GM23338 (cell line): ENCODE measurements at regions not wholly inside any gene's neighbourhood (a gene's known extent, or its start where the extent isn't known, plus 50 kb on each side); places are given as distances from the start of the nearest gene placed in this dataset.
"Not testable (repeated sequence)": the region's sequence is repeated elsewhere in the genome, so short reads cannot be mapped to it uniquely, and the experiment has no call there.

Experiments used
- ATAC-seq: fragments of 200-7000 bp; cut with Tn5 transposase; 3 replicates; pipeline ENCODE4 v1.9.1; 2020
- DNase-seq: peaks from one replicate; pipeline ENCODE4 v3.0.0-alpha.2; 2015; ENCODE audit warnings: low spot score
- H2AFZ ChIP-seq: fragments of 200-600 bp; sonication (generic); 2 replicates; pipeline ENCODE4 v1.8.0; 2016; ENCODE audit warnings: antibody characterized with exemption, mild to moderate bottlenecking, moderate library complexity
- H3F3A ChIP-seq: fragments of 200-600 bp; sonication (generic); replicated peaks from 2 replicates; pipeline ENCODE4 v1.8.0; 2017; ENCODE audit warnings: antibody characterized with exemption, mixed run types, low read depth
- H3K27ac ChIP-seq: fragments of 200-600 bp; sonication (generic); 2 replicates; pipeline ENCODE4 v1.6.1; 2016; ENCODE audit warnings: low read depth
- H3K27me3 ChIP-seq: fragments of 200-600 bp; sonication (generic); 2 replicates; pipeline ENCODE4 v1.8.0; 2016; ENCODE audit warnings: mild to moderate bottlenecking, mixed run types, moderate library complexity; ENCODE audit not compliant: insufficient read depth
- H3K36me3 ChIP-seq: fragments of 200-600 bp; sonication (generic); 2 replicates; pipeline ENCODE4 v1.8.0; 2016; ENCODE audit warnings: mild to moderate bottlenecking; ENCODE audit not compliant: insufficient read depth
- H3K4me1 ChIP-seq: fragments of 200-600 bp; sonication (generic); 2 replicates; pipeline ENCODE4 v1.8.0; 2016; ENCODE audit warnings: mild to moderate bottlenecking, moderate library complexity; ENCODE audit not compliant: insufficient read depth
- H3K4me2 ChIP-seq: fragments of 200-600 bp; sonication (generic); 2 replicates; pipeline ENCODE4 v1.7.1; 2017; ENCODE audit warnings: mixed run types
- H3K4me3 ChIP-seq: fragments of 200-600 bp; sonication (generic); 2 replicates; pipeline ENCODE4 v1.6.1; 2016; ENCODE audit warnings: mixed run types
- H3K79me2 ChIP-seq: fragments of 200-600 bp; sonication (generic); replicated peaks from 2 replicates; pipeline ENCODE4 v1.8.0; 2017; ENCODE audit warnings: mild to moderate bottlenecking; ENCODE audit not compliant: insufficient read depth
- H3K9me2 ChIP-seq: fragments of 200-600 bp; sonication (generic); 2 replicates; pipeline ENCODE4 v1.8.0; 2017; ENCODE audit not compliant: insufficient read depth
- H4K20me1 ChIP-seq: fragments of 200-600 bp; sonication (generic); replicated peaks from 2 replicates; pipeline ENCODE4 v1.8.0; 2017; ENCODE audit warnings: mild to moderate bottlenecking; ENCODE audit not compliant: insufficient read depth
- H3K27ac Mint-ChIP-seq: 2 replicates; pipeline ENCODE4 v1.8.0; 2020; ENCODE audit warnings: inconsistent platforms, mild to moderate bottlenecking, moderate library complexity, mixed read lengths
- H3K27me3 Mint-ChIP-seq: 3 replicates; pipeline ENCODE4 v1.8.0; 2022; ENCODE audit warnings: low read depth, mild to moderate bottlenecking, moderate library complexity, mixed read lengths, inconsistent platforms; ENCODE audit not compliant: insufficient read depth, poor library complexity
- H3K36me3 Mint-ChIP-seq: 3 replicates; pipeline ENCODE4 v1.8.0; 2021; ENCODE audit warnings: low read depth, mild to moderate bottlenecking, inconsistent platforms, moderate library complexity, mixed read lengths
- H3K4me1 Mint-ChIP-seq: 3 replicates; pipeline ENCODE4 v1.8.0; 2020; ENCODE audit warnings: mild to moderate bottlenecking, inconsistent platforms, mixed read lengths
- H3K4me3 Mint-ChIP-seq: 3 replicates; pipeline ENCODE4 v1.8.0; 2021; ENCODE audit warnings: moderate library complexity, mild to moderate bottlenecking, inconsistent platforms, mixed read lengths
- H3K9me3 Mint-ChIP-seq: 3 replicates; pipeline ENCODE4 v1.8.0; 2020; ENCODE audit warnings: moderate library complexity, mild to moderate bottlenecking, inconsistent platforms, mixed read lengths
- CREB1 ChIP-seq: fragments of 250-450 bp; sonication (Bioruptor Pico); IDR thresholded peaks from 2 replicates; pipeline ENCODE4 v1.5.0; 2020; ENCODE audit warnings: low read depth, mild to moderate bottlenecking, moderate library complexity
- CTCF ChIP-seq, 2 experiments: fragments of 200-600 bp in 1 of 2; sonication (generic) in 1 of 2; conservative IDR thresholded peaks; 2 replicates each; pipeline versions ENCODE4 v1.5.1 to v1.6.1; 2016 to 2017; ENCODE audit warnings: antibody characterized with exemption in 2 of 2, low read depth in 2 of 2, mild to moderate bottlenecking in 2 of 2, moderate library complexity in 1 of 2
- ETS1 ChIP-seq: IDR thresholded peaks from 2 replicates; pipeline ENCODE4 v1.6.1; 2016; ENCODE audit warnings: antibody characterized with exemption
- EZH2 ChIP-seq: fragments of 200-600 bp; sonication (generic); IDR thresholded peaks from one replicate; pipeline ENCODE4 v1.8.0; 2017; ENCODE audit warnings: antibody characterized with exemption, mild to moderate bottlenecking, low read depth; ENCODE audit not compliant: unreplicated experiment
- EZH2phosphoT487 ChIP-seq: fragments of 200-600 bp; sonication (generic); IDR thresholded peaks from one replicate; pipeline ENCODE4 v1.8.1; 2018; ENCODE audit warnings: antibody characterized with exemption; ENCODE audit not compliant: unreplicated experiment
- JUNB ChIP-seq: IDR thresholded peaks from one replicate; pipeline ENCODE4 v1.6.1; 2016; ENCODE audit warnings: antibody characterized with exemption; ENCODE audit not compliant: unreplicated experiment
- POLR2AphosphoS5 ChIP-seq: IDR thresholded peaks from 2 replicates; pipeline ENCODE4 v1.6.1; 2016; ENCODE audit warnings: antibody characterized with exemption, low read depth
- REST ChIP-seq: IDR thresholded peaks from one replicate; pipeline ENCODE4 v1.6.1; 2018; ENCODE audit warnings: antibody characterized with exemption; ENCODE audit not compliant: unreplicated experiment
- STAT1 ChIP-seq: IDR thresholded peaks from one replicate; pipeline ENCODE4 v1.6.1; 2016; ENCODE audit warnings: antibody characterized with exemption; ENCODE audit not compliant: unreplicated experiment
- ZNF331 ChIP-seq: fragments of 250-450 bp; sonication (Bioruptor Pico); IDR thresholded peaks from 2 replicates; pipeline ENCODE4 v1.5.0; 2020; ENCODE audit warnings: low read depth, mild to moderate bottlenecking, moderate library complexity

GRCh38 chr6:802701-803100 is 109.8 kb upstream of the EXOC2 start:
- Mint-ChIP-seq H3K27ac (no peak overlapping the region), H3K36me3 (no peaks in the 10 kb centered on the region), H3K4me3 (no peak overlapping the region), H3K4me1 (peaks cover 15% of the 10 kb centered on the region; the same call in 2 of the 3 replicates), H3K9me3 (no peaks in the 10 kb centered on the region), H3K27me3 (peaks cover 4% of the 10 kb centered on the region)
- Histone ChIP-seq H4K20me1 (no peaks in the 10 kb centered on the region), H3K4me2 (no peak overlapping the region), H2AFZ (no peak overlapping the region), H3K9me2 (0 out of 2 replicates have a peak, but pooled peaks cover 5% of the 10 kb centered on the region), H3K4me1 (peaks cover 8% of the 10 kb centered on the region; the same call in 1 of the 2 replicates), H3K79me2 (no peaks in the 10 kb centered on the region), H3F3A (no peaks in the 10 kb centered on the region), H3K27ac (no peak overlapping the region), H3K4me3 (no peak overlapping the region), H3K36me3 (no peaks in the 10 kb centered on the region), H3K27me3 (no peaks in the 10 kb centered on the region)
- TF ChIP-seq ETS1 (no peak), REST (no peak), STAT1 (no peak)
- ATAC-seq (no peak), DNase-seq (no peak)

GRCh38 chr6:802223-802622 is 109.3 kb upstream of the EXOC2 start:
- H3K79me2 ChIP-seq: not testable (repeated sequence)
- H3K4me1 Mint-ChIP-seq: peaks cover 17% of the 10 kb centered on the region; the same call in 2 of the 3 replicates

GRCh38 chr6:799769-800168 is 106.8 kb upstream of the EXOC2 start:
- Histone ChIP-seq H3K27me3 (no peaks in the 10 kb centered on the region), H3K4me3 (no peak overlapping the region), H3K9me2 (0 out of 2 replicates have a peak, but pooled peaks cover 5% of the 10 kb centered on the region), H3K4me1 (peaks cover 18% of the 10 kb centered on the region), H3K4me2 (no peak overlapping the region), H3K36me3 (no peaks in the 10 kb centered on the region), H4K20me1 (no peaks in the 10 kb centered on the region), H3K79me2 (no peaks in the 10 kb centered on the region), H3F3A (no peaks in the 10 kb centered on the region), H2AFZ (no peak overlapping the region), H3K27ac (no peak overlapping the region)
- Mint-ChIP-seq H3K27me3 (peaks cover 4% of the 10 kb centered on the region), H3K36me3 (no peaks in the 10 kb centered on the region), H3K9me3 (no peaks in the 10 kb centered on the region), H3K27ac (no peak overlapping the region), H3K4me3 (no peak overlapping the region), H3K4me1 (peaks cover 24% of the 10 kb centered on the region)
- no peak for ATAC-seq
- DNase-seq: no peak
- TF ChIP-seq REST: no peak
- TF ChIP-seq CTCF (conservative IDR thresholded peaks at IDR 0.05; ENCODE audit: low read depth in 2 of 2): no peak
- no peak for TF ChIP-seq EZH2phosphoT487
- TF ChIP-seq ZNF331 (CRISPR knock-in tag): no peak
- no peak for TF ChIP-seq EZH2
- no peak for TF ChIP-seq STAT1
- no peak for TF ChIP-seq CREB1
- TF ChIP-seq JUNB: no peak
- TF ChIP-seq POLR2AphosphoS5: no peak

More at GRCh38 chr6:802223-802622, 109.3 kb upstream of the EXOC2 start:
- H3K27me3 Mint-ChIP-seq, ATAC-seq, H3K4me3 Mint-ChIP-seq, H3F3A ChIP-seq, H3K9me3 Mint-ChIP-seq, H3K4me2 ChIP-seq, H3K4me1 ChIP-seq, H3K27ac Mint-ChIP-seq, H3K36me3 ChIP-seq, H3K9me2 ChIP-seq, H3K27ac ChIP-seq, H3K4me3 ChIP-seq, DNase-seq, H4K20me1 ChIP-seq, H2AFZ ChIP-seq, H3K36me3 Mint-ChIP-seq, H3K27me3 ChIP-seq: not testable (repeated sequence)
